Umbilical cord (tissue), 1 donor: ENCODE measurements at regions not wholly inside any gene's neighbourhood (a gene's known extent, or its start where the extent isn't known, plus 50 kb on each side); places are given as distances from the start of the nearest gene placed in this dataset.

Experiments used
- DNase-seq: peaks from one replicate; pipeline ENCODE4 v3.0.0-alpha.2; 2015; ENCODE audit warnings: low spot score

- DNase-seq, result no peak
Observed at GRCh38 chr17:34825884-34826283, 135.4 kb downstream of the CCT6B start.

- no peak for DNase-seq
Observed at GRCh38 chr17:34825102-34825501, 136.2 kb downstream of the CCT6B start.

DNA sequence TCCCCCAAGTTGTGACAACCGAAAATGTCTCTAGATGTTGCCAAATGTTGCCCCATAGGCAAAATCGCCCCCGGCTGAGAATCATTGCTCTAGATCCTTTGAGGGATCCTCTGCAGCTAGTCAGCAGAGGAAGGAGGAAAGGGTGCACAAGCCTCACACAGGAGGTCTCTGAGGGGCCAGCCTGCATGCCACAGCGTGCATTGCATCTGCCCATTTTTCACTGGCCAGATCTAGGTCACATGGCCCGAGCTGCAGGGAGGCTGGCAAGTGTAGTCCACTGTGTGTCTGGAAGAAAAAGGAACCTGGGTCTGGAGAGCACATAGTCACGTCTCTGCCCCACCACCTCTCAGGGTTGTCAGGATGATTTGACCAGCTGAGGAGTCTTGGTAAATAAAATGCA, 138.2 kb downstream of the CCT6B start:
- no peak for DNase-seq

DNA sequence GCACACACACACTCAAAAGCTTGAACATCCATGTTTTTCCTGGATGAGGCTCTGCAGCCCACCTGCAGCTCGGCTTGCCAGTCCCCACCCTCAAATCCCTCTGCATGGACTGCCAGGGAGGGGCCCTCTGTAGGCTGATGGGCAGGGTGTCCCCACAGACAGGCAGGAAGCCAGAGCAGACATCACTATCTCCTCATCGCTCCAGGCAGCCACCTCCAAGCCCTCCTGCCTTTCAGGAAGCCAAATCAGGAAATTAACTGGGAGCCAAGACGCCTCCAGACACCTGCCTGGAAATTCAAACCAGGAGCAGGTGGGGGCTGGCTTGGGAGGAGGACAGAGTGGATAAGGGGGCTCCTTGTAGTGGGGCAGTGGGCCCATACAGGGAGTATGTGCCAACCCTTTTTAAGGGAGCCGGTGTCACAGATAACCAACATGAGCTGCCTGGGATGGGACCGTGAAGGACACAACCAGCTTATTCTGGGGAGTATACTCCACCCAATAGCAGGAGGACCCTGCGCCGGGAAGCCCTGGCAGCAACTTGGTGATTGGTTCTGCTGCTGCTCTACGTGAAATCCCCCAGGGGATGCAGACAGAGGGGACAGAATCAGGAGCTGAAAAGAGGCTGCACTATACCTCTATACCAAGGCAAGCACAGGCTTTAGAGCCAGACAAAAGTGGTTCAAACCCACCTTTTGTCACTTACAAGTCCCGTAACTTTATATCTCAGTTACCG, 139.1 kb downstream of the CCT6B start:
- no peak for DNase-seq

DNA sequence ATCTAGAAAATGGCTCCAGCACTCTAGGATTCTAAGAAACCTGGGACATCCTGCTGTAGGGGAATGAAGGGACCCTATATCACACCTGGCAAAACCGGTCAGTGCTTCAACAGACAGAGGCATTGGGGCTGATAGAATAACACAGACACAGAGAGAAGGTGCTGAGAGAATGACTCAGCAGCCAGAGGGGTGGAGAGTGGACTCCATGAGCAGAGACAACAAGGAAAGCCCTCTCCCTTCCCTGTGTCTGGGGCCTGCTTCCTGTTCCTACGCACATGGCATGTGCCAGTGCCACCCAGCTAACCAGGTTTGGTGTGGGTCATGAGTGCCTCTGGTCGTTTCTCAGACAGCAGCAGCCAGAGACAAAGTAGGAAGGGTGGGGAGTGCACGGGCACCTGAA, 140.3 kb downstream of the CCT6B start:
- no peak for DNase-seq

DNA sequence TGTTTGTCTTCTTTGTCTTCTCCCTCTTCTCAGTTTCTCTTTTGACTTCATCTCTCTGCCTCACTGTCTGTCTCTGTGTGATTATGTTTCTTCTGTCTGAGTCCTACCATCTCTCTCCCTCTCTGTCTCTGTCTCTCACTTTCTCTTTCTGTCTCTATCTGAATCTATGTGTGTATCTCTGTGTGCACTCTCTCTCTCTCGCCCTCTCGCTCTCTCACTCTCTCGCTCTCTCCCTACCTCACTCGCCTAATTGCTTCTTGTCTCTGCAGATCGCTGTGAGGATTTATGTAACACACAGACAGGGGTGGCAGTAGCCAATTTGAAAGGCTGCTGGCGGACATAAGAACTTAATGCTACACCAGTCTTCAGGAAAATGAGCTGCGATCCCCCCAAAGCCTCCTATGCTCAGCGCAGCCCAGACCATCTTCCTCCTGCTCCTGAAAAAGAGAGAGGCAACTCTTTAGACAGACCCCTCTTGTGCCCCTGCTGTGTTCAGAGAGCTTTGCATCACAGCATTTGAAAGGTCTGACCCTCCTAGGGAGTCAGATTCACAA, 140.9 kb downstream of the CCT6B start:
- DNase-seq, result no peak

GRCh38 chr17:34817252-34818035, 143.8 kb downstream of the CCT6B start:
- DNase-seq, result no peak

DNA sequence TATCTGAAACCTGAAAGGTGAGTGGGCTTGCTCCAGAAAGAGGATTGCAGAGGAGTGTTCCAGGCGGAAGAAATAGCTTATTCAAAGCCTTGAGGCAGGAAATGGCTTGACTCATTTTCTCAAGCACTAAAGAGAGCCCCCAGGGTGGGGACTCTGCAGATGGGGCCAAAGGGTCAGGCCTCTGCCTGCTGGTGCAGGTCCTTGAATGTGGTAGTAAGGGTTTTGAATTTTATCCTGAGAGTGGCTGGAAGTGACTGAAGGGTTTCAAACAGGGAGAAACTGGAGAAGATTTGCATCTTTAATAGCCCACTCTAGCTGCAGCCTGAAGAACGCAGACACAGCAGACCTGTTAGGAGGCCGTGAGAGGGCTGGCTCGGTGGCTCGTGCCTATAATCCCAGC, 144.4 kb downstream of the CCT6B start:
- DNase-seq, result peak; percentile 3

DNA sequence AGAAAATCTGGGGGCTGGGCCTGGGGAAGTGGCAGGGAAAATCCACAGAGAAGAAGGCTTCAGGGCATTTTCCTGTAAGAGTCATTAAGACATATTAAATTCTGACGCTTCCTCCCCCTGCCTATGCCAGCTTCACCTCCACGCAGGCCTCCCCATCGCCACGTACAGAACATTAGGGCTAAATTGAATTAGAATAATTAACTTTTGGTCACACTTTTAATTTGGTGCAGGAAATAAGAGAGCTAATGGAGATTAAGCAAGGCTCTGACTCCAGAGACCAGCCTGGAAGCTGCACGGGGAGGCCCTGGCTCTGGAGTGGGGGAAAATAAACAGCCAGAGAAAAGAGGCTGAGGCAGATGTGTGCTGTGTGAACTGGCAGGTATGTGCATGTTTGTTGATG, 148.0 kb downstream of the CCT6B start:
- DNase-seq, result no peak

- no peak for DNase-seq
Observed at GRCh38 chr17:34811561-34811960, 149.7 kb downstream of the CCT6B start.

- DNase-seq, result no peak
Observed at GRCh38 chr17:34800661-34801060, 160.6 kb downstream of the CCT6B start.

DNA sequence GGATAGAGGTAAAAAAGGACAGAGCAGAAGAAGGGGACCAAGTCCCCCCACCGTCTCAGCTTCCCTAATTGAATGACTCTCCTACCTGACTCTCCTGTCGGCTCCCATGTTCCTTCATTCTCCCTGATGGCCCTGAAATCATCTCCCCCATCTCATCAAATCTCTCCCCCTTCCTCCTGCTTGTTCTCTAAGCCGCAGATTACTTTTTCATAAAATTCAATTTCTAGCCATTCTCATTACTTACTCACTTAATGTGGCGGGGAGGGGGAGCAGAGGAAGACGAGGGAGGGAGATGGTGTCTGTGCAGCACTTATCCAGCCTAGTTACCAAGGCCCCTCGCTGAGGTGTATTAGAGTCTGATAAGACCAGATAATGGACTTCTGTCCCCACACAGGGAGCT, 161.5 kb downstream of the CCT6B start:
- no peak for DNase-seq

GRCh38 chr17:34798581-34798980, 162.7 kb downstream of the CCT6B start:
- DNase-seq, result no peak

DNA sequence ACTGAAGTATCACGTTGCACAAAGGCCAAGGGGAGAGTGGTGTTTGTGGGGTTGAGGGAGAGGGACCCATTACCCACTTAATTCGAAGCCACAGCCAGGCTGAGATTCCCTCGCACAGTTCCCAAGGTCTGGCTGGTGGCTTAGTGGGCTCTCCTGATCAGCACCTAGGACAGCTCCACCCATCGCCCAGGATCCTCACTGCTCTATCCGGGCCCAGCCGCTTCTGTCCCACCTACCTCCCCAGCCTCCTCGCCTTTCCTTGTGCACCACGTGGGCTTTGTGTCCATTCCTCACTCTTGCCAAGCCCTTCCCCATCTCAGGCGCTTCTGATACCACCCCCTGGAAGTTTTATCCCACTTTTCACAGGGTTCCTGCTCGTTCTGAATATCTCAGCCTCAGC, 163.5 kb downstream of the CCT6B start:
- DNase-seq, result peak; percentile 29

GRCh38 chr17:34793231-34793908, 167.9 kb downstream of the CCT6B start:
- DNase-seq, result no peak

GRCh38 chr17:34788696-34789095, 172.6 kb downstream of the CCT6B start:
- DNase-seq, result no peak

GRCh38 chr17:34784526-34784925, 176.7 kb downstream of the CCT6B start:
- no peak for DNase-seq

GRCh38 chr17:34782271-34782670, 179.0 kb downstream of the CCT6B start:
- DNase-seq, result no peak

DNA sequence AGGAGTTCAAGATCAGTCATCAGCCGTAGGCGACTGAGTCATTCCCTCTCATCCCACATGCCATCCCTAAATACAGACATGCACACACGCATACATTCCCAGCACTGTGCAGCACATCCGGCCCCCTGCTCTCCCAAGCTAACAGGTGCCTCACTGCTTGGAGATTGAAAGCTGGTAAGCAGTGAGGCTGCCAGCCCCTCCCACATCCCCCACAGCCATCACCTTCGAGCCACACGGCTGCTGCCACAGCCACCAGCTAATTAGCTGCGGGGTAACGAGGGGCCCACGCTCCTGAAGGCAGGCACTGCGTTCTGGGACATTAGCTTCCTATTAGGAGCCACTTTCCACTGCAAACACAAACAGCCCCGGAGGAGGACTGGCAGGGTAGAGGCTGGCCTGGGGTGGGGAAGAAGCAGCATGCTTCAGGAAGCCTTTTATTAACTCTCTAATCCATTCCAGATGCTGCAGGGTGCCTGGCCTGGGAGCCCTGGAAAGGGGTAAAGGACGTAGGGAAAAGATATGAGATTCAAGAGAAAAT, 179.6 kb downstream of the CCT6B start:
- DNase-seq, result peak; percentile 13

DNA sequence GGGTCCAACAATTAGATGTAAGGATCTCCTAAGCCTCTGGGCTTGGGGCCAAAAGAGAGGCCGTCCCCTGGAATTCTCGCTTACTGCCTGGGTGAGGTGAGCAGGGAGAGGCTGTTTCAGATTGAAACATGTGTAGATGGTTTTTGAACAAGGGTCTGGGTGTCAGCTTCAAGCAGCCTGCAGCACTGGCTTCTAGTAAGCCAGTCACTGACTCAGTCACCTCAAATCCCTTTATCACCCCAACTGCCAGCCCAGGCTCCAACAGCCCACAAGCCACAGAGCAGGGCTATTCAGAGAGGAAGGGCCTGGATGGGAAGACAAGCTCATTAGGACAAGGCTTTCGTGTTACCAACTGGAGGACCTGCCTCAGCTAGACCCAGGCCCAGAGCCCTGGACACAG, 180.2 kb downstream of the CCT6B start:
- DNase-seq, result no peak

- DNase-seq, result no peak
Observed at GRCh38 chr17:34780438-34780837, 180.8 kb downstream of the CCT6B start.
